ENCODE measurements at regions not wholly inside any gene's neighbourhood (a gene's known extent, or its start where the extent isn't known, plus 50 kb on each side); places are given as distances from the start of the nearest gene placed in this dataset.

GRCh38 chr14:84425968-84426367 is 1104.0 kb upstream of the FLRT2 start:
- H3K36me3 ChIP-seq, result no peaks in the 10 kb centered on the region
- DNase-seq (ENCODE audit: low spot score in 2 of 2), result no peak
- no peaks in the 10 kb centered on the region for H3K9me3 ChIP-seq
- H3K4me3 ChIP-seq, result no peak overlapping the region
- no peak overlapping the region for H3K27ac ChIP-seq
- H3K27me3 ChIP-seq, result no peaks in the 10 kb centered on the region
- H3K4me1 ChIP-seq, result no peaks in the 10 kb centered on the region
- WGBS, result 77% methylated on average over 2 of the region's 2 CpGs
- no peak for TF ChIP-seq POLR2AphosphoS5 (IDR thresholded peaks at IDR 0.05)

- Histone ChIP-seq H3K9me3 (no peaks in the 10 kb centered on the region), H3K4me3 (no peak overlapping the region), H3K4me1 (no peaks in the 10 kb centered on the region), H3K27ac (no peak overlapping the region), H3K27me3 (no peaks in the 10 kb centered on the region), H3K36me3 (no peaks in the 10 kb centered on the region)
- DNase-seq (ENCODE audit: low spot score in 2 of 2), result no peak
- TF ChIP-seq EP300 (IDR thresholded peaks at IDR 0.05), result no peak
- no peak for TF ChIP-seq POLR2AphosphoS5 (IDR thresholded peaks at IDR 0.05)
- TF ChIP-seq POLR2A (IDR thresholded peaks at IDR 0.05), result no peak
- TF ChIP-seq CTCF (IDR thresholded peaks at IDR 0.05), result no peak
Observed at GRCh38 chr14:84432676-84433075, 1097.3 kb upstream of the FLRT2 start.

- TF ChIP-seq POLR2AphosphoS5 (IDR thresholded peaks at IDR 0.05), result no peak
- TF ChIP-seq POLR2A (IDR thresholded peaks at IDR 0.05), result no peak
- no peak for TF ChIP-seq EP300 (IDR thresholded peaks at IDR 0.05)
- TF ChIP-seq CTCF (IDR thresholded peaks at IDR 0.05), result no peak
- H3K36me3 ChIP-seq, result no peaks in the 10 kb centered on the region
- H3K4me1 ChIP-seq, result no peaks in the 10 kb centered on the region
- no peaks in the 10 kb centered on the region for H3K9me3 ChIP-seq
- no peak for DNase-seq (ENCODE audit: low spot score in 2 of 2)
- H3K27me3 ChIP-seq, result no peaks in the 10 kb centered on the region
- H3K4me3 ChIP-seq, result no peak overlapping the region
- WGBS, result 49% methylated on average over 2 of the region's 2 CpGs
- H3K27ac ChIP-seq, result no peak overlapping the region
Observed at GRCh38 chr14:84433961-84434360, 1096.0 kb upstream of the FLRT2 start.

GRCh38 chr14:84435820-84436324 is 1094.1 kb upstream of the FLRT2 start:
- TF ChIP-seq CTCF (IDR thresholded peaks at IDR 0.05) (no peak), POLR2A (IDR thresholded peaks at IDR 0.05) (no peak), EP300 (IDR thresholded peaks at IDR 0.05) (no peak), POLR2AphosphoS5 (IDR thresholded peaks at IDR 0.05) (no peak)
- WGBS, result 95% methylated on average over 1 of the region's 1 CpG

GRCh38 chr14:84436528-84436927 is 1093.4 kb upstream of the FLRT2 start:
- no peaks in the 10 kb centered on the region for H3K4me1 ChIP-seq
- H3K36me3 ChIP-seq, result no peaks in the 10 kb centered on the region
- 66% methylated on average over 2 of the region's 2 CpGs for WGBS
- DNase-seq (ENCODE audit: low spot score in 2 of 2), result no peak
- no peaks in the 10 kb centered on the region for H3K9me3 ChIP-seq
- no peaks in the 10 kb centered on the region for H3K27me3 ChIP-seq
- H3K4me3 ChIP-seq, result no peak overlapping the region
- H3K27ac ChIP-seq, result no peak overlapping the region
- no peak for TF ChIP-seq POLR2A (IDR thresholded peaks at IDR 0.05)
- TF ChIP-seq EP300 (IDR thresholded peaks at IDR 0.05), result no peak
- TF ChIP-seq CTCF (IDR thresholded peaks at IDR 0.05), result no peak
- no peak for TF ChIP-seq POLR2AphosphoS5 (IDR thresholded peaks at IDR 0.05)

More at GRCh38 chr14:84435820-84436324, 1094.1 kb upstream of the FLRT2 start:
- no peaks in the 10 kb centered on the region for H3K27me3 ChIP-seq
- no peaks in the 10 kb centered on the region for H3K4me1 ChIP-seq
- no peaks in the 10 kb centered on the region for H3K36me3 ChIP-seq
- no peak overlapping the region for H3K27ac ChIP-seq
- H3K4me3 ChIP-seq, result no peak overlapping the region
- no peak for DNase-seq (ENCODE audit: low spot score in 2 of 2)
- H3K9me3 ChIP-seq, result no peaks in the 10 kb centered on the region

- H3K27me3 ChIP-seq, result no peaks in the 10 kb centered on the region
- H3K9me3 ChIP-seq, result no peaks in the 10 kb centered on the region
- no peak overlapping the region for H3K4me3 ChIP-seq
- H3K27ac ChIP-seq, result no peak overlapping the region
- no peaks in the 10 kb centered on the region for H3K4me1 ChIP-seq
- 58% methylated on average over 5 of the region's 5 CpGs for WGBS
- DNase-seq (ENCODE audit: low spot score in 2 of 2), result no peak
- H3K36me3 ChIP-seq, result no peaks in the 10 kb centered on the region
- TF ChIP-seq POLR2A (IDR thresholded peaks at IDR 0.05) (no peak), EP300 (IDR thresholded peaks at IDR 0.05) (no peak), POLR2AphosphoS5 (IDR thresholded peaks at IDR 0.05) (no peak), CTCF (IDR thresholded peaks at IDR 0.05) (no peak)
Observed at GRCh38 chr14:84442521-84442920, 1087.4 kb upstream of the FLRT2 start.
